Embryonic facial prominence (tissue), 1 donor: ENCODE measurements at regions not wholly inside any gene's neighbourhood (a gene's known extent, or its start where the extent isn't known, plus 50 kb on each side); places are given as distances from the start of the nearest gene placed in this dataset.
"Not testable (repeated sequence)": the region's sequence is repeated elsewhere in the genome, so short reads cannot be mapped to it uniquely, and the experiment has no call there.

ENCODE experiments used
- DNase-seq: peaks from one replicate; pipeline ENCODE4 v3.0.0-alpha.2; 2016; ENCODE audit errors: extremely low spot score

DNA sequence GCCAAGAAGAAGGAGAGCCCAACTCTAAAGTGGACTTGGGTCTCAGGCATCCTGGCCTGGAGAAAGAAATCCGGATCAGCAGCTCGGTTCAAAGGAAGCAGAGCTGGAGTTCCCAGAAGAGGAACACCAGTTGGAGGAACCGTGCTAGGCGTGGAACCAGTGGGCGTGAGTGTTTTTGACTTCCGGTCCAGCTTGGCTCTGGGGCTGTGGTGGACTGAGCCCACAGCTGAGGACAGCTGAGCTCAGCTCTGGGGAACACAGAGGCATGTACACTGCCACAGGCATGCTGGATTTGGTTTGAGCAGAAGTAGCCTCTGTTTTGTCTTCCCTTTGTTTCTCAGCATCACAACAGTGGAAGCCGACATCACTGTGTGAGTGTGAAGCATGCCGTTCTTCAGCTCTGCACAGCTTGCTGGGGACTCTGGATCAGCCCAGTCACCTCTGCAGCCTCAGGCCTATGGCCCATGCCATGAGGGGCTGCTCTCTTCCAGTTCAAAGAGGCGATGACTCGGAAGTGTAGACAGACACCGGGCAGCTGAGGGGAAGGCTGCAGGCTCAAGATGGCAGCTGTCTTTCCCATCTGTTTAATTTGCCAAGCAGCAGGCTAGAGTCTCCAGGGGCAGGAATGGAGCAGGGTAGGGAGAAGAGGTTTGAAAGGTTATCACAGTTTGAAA lies 185.8 kb upstream of the UBE3A start:
- no peak for DNase-seq

DNA sequence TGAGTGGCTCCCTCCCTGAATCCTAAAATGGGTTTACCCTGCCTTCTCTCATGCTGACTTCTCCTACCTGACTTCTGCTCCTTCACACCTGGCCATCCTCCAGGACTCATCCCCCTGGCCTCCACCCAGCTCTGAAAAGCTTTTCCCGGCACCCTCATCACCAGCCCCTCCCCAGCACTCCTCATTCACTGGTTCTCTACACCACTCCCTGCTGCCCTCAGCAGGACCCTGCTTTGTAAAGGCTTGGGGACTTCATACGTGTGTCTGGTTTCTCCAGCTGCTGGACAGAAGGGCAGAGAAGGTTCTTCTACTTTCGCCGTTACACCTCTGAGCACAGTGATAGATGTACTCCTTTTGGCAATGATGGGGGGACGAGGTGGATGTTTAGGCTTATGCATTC lies 184.9 kb upstream of the UBE3A start:
- no peak for DNase-seq

DNA sequence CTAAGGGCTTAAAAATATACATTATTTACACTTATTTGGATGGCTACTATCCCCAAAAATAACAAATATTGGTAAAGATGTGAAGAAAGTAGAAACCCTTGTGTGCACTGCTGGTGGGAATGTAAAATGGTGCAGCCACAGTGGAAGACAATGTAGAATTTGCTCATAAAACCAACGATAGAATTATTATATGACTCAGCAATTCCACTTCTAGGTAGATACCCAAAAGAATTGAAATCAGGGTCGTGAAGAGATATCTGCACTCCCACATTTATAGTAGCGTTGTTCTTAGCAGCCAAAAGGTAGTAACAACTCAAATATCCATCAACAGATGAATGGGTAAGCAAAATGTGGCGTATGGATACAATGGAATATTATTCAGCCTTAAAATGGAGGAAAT lies 181.6 kb upstream of the UBE3A start:
- DNase-seq = no peak

DNA sequence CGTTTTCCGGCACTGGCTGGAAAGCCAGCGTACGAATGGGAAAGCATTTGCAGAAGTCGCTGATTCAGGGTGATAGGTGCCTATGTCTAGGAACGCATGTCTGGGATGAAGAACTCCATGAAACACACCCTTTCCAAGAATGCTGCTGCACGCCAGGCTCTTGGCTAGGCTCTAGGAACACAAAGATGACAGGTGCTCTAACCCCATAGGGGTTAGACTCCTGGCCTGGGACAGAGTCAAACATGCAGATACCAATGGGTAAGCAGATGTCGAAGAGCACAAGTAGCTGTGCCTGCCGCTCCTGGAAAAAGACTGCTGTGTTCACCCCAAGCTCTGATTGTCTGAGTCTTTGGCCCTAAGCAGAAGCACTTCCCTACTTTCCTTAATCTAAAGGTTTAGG lies 180.9 kb upstream of the UBE3A start:
- no peak for DNase-seq

DNA sequence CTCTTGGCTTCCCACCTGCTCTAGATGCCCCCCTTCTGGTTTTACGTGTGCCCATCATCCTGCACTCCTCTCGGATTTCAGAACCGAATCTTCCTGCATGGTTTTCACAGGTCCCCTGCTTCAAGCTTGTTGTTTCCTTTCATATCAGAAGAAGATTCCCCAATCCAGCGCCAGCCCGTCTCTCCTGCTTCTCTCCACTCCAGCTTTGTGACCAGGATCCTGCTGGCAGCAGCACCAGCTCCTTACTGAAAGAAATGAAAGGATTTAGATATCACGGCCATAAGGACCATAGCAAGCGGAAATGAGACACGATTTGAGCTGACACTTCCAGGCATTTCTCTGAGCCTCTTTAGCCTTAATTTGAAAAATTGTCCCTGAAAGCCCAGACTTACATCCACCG lies 180.3 kb upstream of the UBE3A start:
- DNase-seq = no peak

DNA sequence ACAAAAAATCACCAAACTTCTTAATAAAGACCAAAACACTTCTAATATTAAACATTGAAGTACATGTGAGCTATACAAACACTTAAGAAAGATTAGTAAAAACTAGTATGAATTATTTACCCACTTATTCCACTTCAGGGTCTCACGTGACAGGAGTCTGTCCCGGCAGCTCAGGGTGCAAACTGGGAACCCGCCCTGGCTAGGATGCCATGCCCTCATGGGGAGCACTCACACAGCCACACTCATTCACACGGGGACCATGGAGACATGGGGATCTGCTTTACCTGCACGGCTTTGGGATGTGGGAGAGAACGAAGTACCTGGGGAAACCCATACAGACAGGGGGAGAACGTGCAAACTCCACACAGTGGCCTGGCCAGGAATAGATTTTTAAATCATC lies 179.3 kb upstream of the UBE3A start:
- no peak for DNase-seq

DNA sequence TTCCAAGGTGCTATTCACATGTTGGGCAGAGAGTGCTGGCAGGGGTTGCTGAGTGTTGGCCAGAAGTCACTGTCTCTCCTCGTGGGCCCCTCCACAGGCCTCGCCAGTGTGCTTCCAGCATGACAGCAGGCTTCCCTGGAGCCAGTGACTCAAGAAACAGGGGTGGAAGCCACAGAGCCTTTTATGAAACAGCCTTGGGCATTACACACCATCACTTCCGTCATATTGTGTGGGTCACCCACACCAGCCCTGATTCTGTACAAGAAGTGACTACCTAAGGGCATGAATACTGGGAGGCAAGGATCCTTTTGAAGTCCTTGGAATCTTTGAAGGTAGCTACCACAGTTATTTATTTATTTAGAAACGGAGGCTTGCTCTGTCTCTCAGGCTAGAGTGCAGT lies 177.6 kb upstream of the UBE3A start:
- DNase-seq = no peak

DNA sequence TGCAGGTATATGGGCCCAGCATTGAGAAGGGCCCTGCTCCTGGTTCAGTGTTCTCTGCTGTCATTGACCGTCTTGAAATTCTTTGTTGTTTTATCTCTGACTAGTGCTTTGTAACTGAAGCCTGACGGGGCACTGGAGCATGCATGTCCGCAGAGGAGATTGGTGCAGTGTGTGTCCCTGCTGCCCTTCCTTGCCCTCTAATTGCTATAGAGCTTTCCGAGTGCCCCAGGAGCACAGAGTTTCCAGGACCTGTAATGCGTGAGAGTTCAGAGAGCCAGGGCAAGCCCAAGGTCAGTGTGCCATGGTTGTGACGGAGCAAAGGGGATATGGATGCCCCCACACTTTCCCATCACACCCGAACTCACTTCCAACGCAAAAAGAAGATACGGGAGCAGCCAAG lies 174.3 kb upstream of the UBE3A start:
- DNase-seq = no peak

DNA sequence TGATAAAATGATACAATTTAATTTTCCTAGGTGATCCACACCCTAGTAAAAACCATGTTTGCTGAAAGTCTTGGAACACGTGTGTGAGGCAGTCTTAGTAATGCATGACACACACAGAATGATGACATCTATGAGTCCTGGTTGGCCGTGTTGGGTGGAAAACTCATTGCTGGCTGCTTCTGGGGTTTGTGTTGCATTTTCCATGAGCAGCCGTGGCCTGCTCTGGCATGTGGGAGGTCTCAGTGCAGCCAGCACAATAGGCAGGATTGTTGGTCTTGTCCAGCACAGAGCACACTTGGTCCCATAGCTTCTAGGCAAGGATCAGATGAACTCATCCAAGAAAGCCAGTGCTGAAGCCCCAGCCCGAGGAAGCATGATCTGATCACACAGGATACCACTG lies 172.8 kb upstream of the UBE3A start:
- DNase-seq = no peak

DNA sequence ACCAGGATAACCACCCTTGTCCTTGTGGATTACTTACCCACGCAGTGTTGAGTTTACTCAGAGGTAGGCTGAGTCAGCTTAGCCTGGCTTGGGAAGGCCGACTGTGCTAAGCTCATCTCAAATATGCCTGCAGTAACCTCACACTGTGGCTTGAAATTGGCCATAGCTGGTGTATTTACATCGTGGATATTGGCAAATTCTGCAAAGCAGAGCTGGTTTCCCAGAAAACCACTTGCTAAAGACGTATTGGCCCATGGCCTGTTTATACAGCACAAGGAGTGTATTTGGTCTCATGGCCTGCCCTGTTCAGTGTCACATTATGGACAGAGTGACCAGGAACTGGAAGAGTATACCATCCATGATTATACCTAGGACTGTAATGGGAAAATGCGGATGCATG lies 170.5 kb upstream of the UBE3A start:
- DNase-seq = no peak

DNA sequence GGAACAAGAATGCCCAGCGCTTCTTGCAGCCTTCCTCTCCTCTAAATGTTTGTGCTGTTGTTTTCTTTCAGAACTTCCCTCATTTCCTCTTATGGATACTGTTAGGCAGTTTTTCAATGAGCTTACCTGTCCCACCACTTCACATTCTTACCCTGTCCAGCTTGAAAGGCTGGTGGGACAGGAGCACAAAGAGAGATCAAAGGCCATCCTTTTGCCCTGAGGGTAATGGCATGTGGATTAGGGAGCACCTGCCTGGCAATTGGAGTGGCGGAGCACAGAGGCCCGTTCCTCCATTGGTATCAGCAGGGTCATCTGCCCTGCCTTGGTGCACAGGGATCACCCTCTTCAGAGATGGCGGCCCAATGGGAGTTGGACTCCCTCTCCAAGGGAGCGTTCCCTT lies 170.1 kb upstream of the UBE3A start:
- DNase-seq = no peak

DNA sequence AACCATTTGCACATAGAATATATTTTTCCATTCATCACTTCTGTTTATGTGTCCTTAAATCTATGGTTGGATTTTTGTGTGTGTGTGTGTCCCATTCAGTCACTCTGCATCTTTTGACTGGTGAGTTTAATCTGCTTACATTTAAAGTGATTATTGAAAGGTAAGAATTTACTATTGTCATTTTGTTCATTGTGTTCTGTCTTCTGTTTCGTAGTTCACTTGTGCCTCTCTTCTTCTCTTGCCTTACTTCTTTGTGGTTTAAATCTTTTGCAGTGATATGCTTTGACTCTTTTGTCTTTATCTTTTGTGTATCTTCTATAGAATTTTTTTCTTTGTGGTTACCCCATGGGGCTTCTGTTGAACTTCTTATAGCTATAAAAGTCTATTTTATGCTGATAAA lies 166.3 kb upstream of the UBE3A start:
- no peak for DNase-seq

DNA sequence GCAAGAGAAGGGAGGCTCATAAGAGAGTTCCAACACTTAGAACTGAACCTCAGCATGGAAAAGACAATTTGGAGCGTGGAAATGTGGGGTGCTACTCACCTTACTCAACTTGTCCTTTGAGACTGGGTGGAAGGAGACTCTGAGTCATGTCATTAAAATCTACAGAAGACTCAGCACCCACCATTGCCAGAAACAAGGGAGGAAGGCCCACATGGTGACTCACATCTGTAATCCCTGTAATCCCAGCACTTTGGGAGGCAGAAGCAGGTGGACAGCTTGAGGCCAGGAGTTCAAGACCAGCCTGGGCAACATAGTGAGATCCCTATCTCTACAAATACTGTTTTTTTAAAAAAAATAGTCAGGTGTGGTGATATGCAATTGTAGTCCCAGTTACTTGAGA lies 161.9 kb upstream of the UBE3A start:
- no peak for DNase-seq

DNA sequence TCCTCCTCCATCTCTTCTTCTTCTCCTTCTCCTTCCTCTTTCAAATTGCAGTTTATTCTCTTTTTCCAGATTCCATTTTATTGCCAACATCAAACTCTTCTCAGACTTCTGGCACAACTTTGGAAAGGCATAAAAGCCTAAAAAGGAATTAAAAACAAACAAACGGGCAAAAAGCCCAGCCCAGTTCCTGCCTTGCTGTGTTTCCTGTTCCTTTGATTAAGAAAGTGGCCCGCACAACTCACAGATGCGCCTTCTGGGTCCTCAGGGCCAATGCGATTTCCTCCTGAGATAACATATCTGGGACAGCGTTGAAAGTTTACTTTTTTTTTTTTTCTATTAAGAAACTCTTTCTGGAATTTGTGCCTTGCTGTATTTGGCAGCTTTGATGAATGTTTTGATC lies 158.7 kb upstream of the UBE3A start:
- no peak for DNase-seq

DNA sequence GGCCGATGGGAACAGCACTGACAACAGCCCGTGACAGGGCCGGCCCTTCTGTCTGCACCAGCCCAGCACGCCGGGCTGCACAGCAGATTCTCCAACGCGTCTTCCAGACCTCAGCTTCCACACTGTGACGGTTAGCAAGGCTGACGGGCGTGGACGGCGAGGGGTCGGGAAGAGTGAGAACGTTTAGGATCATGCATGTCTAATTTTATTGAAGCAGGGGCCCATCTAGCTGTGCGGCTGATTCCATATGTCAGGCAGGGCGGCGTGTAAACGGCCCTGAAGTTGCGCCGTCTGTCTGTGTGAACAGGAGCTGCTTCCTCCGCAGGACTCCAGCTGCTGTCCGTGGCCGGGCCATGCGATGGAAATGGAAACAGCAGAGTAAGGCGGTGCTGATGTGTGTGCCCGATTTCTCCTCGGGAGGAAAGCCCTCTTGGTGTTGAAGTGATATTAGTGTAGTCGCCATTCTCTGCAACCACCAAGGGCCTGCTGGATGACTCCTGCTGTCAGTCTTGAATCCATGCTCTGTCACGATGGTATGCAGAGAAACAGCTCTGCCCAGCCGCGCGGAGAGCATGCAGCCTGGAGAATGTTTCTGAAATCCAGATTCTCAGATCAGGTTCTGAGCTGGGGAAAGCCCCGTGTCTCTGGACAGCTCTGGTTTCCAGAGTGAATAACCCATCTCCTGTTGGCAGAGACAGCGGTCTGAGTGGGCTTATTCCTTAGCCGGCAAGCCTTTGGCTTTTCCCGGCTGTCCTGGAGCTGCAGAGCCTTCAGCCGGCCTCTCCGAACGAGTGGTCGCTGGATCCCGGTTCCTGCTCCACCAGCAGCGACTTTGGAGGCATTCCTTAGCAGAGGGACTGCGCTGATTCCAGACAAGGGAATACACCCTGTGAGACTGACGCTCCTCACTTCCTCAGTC lies 158.1 kb upstream of the UBE3A start:
- DNase-seq = no peak

DNA sequence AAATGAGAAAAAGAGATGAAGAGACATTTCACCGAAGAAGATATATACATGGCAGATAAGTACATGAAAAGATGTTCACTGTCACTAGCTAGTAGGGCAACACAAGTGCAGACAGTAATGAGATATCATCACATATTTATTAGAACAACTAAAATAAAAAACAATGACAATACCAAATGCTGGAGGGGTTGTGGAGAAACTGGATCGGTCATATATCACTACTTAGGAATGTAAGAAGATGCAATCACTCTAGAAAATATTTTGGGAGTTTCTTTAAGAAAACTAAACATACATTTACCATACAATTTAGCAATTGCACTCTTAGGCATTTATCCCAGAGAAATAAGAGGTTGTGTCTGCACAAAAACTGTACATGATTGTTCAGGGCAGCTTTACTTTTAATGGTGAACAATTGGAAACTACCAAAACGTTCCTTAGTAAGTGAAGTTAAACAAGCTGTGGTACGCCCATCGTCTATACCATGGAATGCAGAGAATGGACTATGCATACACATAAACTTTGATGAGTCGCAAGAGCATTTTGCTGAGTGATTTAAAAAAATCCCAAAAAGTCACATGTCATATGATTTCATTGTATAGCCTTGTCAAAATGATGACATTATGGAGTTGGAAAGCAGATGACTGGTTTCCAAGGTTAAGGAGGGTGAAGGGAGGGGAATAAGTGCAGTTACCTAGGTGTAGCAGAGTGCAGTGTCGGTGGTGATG lies 149.0 kb upstream of the UBE3A start:
- DNase-seq = no peak

DNA sequence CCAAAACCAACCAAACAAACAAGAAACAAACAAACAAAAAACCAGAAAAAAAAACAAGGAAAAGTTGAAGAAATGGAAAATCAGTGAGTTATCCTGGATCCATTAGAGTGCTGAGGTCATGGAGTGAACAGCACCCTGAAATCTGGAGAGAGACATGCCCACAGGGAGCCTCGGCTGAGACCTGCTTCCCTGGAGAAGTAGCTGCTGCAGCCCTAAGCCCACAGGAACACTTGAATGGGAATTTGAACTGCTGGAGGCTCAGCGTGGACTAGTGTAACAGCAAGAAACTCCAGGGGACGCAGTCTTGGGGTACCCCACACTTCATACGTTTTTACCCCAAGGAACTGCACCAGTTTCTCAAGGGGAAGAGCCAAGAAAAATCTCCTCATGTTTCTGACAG lies 144.1 kb upstream of the UBE3A start:
- DNase-seq = no peak

DNA sequence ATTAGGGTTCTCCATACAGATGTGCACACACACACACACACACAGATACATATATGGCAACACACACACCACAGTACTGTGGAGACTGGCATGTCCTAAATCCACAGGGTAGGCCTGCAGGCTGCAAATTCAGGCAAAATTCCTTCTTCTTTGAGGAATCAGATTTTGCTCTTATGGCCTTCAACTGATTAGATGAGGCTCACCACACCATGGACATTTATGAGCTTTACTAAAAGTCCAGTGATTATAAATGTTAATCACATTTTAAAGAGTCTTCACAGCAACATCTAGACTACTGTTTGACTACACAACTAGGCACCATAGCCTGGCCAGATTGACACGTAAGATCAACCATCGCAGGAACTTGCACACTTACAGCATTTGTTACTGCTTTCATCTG lies 140.3 kb upstream of the UBE3A start:
- DNase-seq = no peak

DNA sequence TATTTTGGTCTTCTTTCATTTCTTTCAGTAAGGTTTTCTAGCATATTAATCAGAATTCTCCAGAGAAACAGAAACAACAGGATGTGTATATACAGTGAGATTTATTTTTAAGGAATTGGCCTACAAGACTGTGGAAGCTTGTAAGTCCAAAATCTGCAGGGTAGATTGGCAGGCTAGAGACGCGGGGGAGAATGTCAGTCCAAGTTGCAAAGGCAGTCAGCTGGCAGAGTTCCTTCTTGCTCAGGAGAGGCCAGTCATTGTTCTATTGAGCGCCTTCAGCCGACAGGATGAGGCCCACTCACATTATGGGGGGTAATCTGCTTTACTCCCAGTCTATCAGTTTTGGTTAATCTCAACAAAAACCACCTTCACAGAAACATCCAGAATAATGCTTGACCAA lies 133.4 kb upstream of the UBE3A start:
- DNase-seq = no peak

DNA sequence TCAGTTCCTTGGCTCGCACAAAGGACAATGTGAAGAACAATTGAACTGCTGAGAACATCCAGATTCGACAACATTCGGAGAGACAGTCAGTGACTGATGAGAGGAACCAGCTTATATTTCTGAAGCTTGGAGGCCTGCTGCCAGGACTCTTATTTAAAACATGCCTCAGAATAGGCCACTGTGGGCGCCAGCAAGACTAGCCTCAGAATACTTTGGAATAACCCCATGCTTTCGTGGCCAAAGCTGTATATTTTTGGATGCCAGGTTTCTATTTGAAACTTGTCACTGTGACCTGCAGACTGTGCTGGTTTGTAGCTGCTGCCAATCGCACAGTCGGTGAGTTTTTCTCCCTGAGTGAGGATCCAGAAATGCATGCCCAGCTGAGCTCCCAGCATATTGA lies 129.9 kb upstream of the UBE3A start:
- no peak for DNase-seq

DNA sequence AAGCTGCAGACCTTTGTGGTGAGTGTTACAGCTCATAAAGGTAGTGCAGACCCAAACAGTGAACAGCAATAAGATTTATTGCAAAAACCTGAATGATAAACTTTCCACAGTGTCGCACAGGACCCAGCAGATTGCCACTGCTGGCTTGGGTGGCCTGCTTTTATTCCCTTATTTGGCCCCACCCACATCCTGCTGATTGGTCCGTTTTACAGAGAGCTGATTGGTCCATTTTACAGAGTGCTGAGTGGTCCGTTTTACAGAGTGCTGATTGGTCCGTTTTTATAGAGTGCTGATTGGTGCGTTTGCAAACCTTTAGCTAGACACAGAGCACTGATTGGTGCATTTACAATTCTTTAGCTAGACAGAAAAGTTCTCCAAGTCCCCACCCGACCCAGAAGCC lies 127.7 kb upstream of the UBE3A start:
- not testable (repeated sequence) for DNase-seq

DNA sequence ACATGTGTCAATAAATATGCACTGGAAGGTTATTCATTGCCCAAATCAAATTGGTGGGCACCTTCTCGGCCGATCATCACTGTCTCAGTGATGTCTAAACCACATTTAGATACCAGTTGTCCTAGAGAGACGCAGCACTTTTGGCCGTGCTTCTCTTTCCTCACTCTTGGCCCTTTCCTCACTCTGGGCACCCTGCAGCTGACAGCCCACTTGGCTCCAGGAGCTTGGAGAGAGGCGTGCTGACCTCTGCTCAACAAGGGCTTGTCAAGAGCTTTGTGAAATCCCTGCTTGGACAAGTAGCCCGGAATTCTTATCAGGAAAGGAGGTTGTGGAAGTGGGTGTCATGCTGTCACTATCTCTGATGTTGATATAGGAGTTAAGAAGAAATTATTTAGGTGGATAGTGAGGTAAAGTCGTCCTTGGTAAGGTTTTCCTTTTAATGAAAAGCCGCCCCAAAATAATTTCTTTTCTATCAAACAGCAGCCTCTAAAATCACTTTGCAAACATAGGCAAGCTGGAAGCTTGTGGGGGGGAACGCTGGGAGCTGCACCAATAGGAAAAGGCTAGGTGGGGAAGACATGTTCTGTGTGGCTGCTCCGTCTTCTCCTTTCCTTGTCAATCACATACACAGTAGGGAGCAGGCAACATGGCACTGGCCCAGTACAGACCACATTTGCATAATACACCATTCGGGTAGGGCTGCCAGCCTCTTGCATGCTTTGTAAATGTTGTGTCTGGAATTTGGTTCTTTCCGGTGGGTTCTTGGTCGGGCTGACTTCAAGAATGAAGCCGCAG lies 126.8 kb upstream of the UBE3A start:
- no peak for DNase-seq
